B cell (primary cell): ENCODE measurements at regions not wholly inside any gene's neighbourhood (a gene's known extent, or its start where the extent isn't known, plus 50 kb on each side); places are given as distances from the start of the nearest gene placed in this dataset.

Experiments
- EZH2 ChIP-seq: IDR thresholded peaks from 2 replicates; pipeline ENCODE4 v1.6.1; 2012; ENCODE audit warnings: borderline replicate concordance, low read depth, mild to moderate bottlenecking, moderate library complexity, low read length; ENCODE audit not compliant: insufficient read depth, poor library complexity, severe bottlenecking
- TF ChIP-seq, protein P1 (sequence below): fragments of 200-600 bp; IDR thresholded peaks from one replicate; pipeline ENCODE4 v1.8.0; 2022; ENCODE audit warnings: antibody characterized with exemption, mild to moderate bottlenecking

- TF ChIP-seq, protein P1, sequence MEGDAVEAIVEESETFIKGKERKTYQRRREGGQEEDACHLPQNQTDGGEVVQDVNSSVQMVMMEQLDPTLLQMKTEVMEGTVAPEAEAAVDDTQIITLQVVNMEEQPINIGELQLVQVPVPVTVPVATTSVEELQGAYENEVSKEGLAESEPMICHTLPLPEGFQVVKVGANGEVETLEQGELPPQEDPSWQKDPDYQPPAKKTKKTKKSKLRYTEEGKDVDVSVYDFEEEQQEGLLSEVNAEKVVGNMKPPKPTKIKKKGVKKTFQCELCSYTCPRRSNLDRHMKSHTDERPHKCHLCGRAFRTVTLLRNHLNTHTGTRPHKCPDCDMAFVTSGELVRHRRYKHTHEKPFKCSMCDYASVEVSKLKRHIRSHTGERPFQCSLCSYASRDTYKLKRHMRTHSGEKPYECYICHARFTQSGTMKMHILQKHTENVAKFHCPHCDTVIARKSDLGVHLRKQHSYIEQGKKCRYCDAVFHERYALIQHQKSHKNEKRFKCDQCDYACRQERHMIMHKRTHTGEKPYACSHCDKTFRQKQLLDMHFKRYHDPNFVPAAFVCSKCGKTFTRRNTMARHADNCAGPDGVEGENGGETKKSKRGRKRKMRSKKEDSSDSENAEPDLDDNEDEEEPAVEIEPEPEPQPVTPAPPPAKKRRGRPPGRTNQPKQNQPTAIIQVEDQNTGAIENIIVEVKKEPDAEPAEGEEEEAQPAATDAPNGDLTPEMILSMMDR, result no peak
- no peak for TF ChIP-seq EZH2
These were observed 510.9 kb upstream of the ZNF608 start for GRCh38 chr5:125257057-125257972.
